Prostate gland (tissue), 2 donors: ENCODE measurements at regions not wholly inside any gene's neighbourhood (a gene's known extent, or its start where the extent isn't known, plus 50 kb on each side); places are given as distances from the start of the nearest gene placed in this dataset.

Experiments
- DNase-seq: peaks from one replicate; pipeline ENCODE4 v3.0.0-alpha.2; 2019; ENCODE audit warnings: low spot score
- H3K27ac ChIP-seq, 2 donors: fragments of 200-600 bp; sonication (generic); 2 replicates each; pipeline ENCODE4 v1.5.1; 2017 to 2019
- H3K27me3 ChIP-seq: fragments of 200-600 bp; sonication (generic); replicated peaks from 2 replicates; pipeline ENCODE4 v1.5.1; 2019; ENCODE audit not compliant: insufficient read depth
- H3K36me3 ChIP-seq, 2 donors: fragments of 200-600 bp; sonication (generic); 1 replicate in 1 of 2; 2 replicates in 1 of 2; pipeline versions ENCODE4 v1.5.1 to v1.8.1; 2017 to 2019
- H3K4me1 ChIP-seq: fragments of 200-600 bp; sonication (generic); replicated peaks from 2 replicates; pipeline ENCODE4 v1.5.1; 2019
- H3K4me3 ChIP-seq, 2 donors: fragments of 200-600 bp; sonication (generic); 2 replicates each; pipeline ENCODE4 v1.5.1; 2017 to 2019
- H3K9me3 ChIP-seq: fragments of 200-600 bp; sonication (generic); 2 replicates; pipeline ENCODE4 v1.5.1; 2017
- POLR2A ChIP-seq: fragments of 450-650 bp; IDR thresholded peaks from one replicate; pipeline ENCODE4 v1.6.1; 2016; ENCODE audit warnings: antibody characterized with exemption, mild to moderate bottlenecking
- POLR2AphosphoS5 ChIP-seq: sonication (generic); formaldehyde crosslinking; IDR thresholded peaks from one replicate; pipeline ENCODE4 v1.6.1; 2017; ENCODE audit warnings: antibody characterized with exemption
- WGBS: methylation state at CpG from one replicate; pipeline ENCODE4 v1.1.5; 2018; 5-methylcytosine and 5-hydroxymethylcytosine counted together
- intact Hi-C: fragments of 100-400 bp; cut with DNase I; formaldehyde crosslinking; loops from one replicate; pipeline ENCODE4 v1.14.2; 2022
- TF ChIP-seq, protein P1 (sequence below), 4 experiments: fragments of 200-600 bp in 2 of 4; fragments of 450-650 bp in 2 of 4; sonication (generic) in 2 of 4; IDR thresholded peaks; 1 replicate in 3 of 4; 2 replicates in 1 of 4; pipeline ENCODE4 v1.5.1; 2016 to 2019; ENCODE audit warnings: antibody characterized with exemption in 4 of 4, mild to moderate bottlenecking in 2 of 4, moderate library complexity in 2 of 4

DNA sequence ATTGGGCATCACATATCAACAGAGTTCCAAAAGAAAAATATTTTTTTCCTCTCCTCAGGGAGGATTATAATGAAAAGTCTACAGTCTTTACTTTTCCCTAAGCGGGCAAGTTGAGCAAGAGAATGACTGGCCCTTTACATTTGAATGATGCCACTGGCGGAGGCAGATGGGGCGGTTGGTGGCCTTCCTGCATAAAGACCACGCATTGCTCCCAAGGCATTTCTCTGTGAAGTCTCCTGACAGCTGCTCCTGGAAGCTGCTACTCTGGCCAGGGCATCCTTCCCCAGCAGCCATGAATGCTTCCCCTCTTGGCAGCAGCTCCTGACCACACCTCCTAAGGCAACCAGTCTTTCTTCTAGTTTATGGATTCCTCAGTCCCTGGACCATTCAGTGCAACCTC lies 161.1 kb upstream of the RRP15 start:
- H3K27ac ChIP-seq: no peak overlapping the region
- WGBS: 43% methylated on average over 4 of the region's 4 CpGs
- TF ChIP-seq POLR2AphosphoS5: no peak
- TF ChIP-seq, protein P1, sequence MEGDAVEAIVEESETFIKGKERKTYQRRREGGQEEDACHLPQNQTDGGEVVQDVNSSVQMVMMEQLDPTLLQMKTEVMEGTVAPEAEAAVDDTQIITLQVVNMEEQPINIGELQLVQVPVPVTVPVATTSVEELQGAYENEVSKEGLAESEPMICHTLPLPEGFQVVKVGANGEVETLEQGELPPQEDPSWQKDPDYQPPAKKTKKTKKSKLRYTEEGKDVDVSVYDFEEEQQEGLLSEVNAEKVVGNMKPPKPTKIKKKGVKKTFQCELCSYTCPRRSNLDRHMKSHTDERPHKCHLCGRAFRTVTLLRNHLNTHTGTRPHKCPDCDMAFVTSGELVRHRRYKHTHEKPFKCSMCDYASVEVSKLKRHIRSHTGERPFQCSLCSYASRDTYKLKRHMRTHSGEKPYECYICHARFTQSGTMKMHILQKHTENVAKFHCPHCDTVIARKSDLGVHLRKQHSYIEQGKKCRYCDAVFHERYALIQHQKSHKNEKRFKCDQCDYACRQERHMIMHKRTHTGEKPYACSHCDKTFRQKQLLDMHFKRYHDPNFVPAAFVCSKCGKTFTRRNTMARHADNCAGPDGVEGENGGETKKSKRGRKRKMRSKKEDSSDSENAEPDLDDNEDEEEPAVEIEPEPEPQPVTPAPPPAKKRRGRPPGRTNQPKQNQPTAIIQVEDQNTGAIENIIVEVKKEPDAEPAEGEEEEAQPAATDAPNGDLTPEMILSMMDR (IDR thresholded peaks at IDR 0.05): no peak
- H3K27me3 ChIP-seq: no peaks in the 10 kb centered on the region
- intact Hi-C loops: no loop called here
- H3K4me1 ChIP-seq: no peaks in the 10 kb centered on the region
- no peaks in the 10 kb centered on the region for H3K9me3 ChIP-seq
- H3K36me3 ChIP-seq: no peaks in the 10 kb centered on the region
- DNase-seq: no peak
- H3K4me3 ChIP-seq: no peak overlapping the region

DNA sequence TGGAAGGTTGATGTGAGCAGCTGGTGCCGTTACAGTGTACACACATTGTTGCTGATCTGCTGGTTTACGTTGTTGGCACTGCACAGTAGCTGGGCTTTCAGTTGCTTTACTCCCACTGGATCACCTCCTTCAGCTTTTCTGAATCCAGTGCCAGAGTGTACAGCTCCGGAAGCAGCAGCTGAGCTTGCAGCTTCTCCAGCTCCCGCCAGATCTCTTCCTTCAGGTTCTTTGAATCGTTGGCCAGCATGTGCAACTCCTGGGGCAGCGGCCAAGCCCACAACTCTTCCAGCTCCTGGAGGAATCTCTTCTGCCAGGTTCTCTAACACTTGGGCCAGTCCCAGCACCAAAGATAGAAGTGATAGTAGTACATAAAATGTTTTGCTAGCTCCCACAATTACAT lies 149.7 kb upstream of the RRP15 start:
- no peaks in the 10 kb centered on the region for H3K36me3 ChIP-seq
- TF ChIP-seq POLR2AphosphoS5 (no peak), POLR2A (no peak)
- TF ChIP-seq, protein P1 (IDR thresholded peaks at IDR 0.05): no peak
- intact Hi-C loops: no loop called here
- 88% methylated on average over 6 of the region's 6 CpGs for WGBS
- H3K9me3 ChIP-seq: no peaks in the 10 kb centered on the region
- H3K4me3 ChIP-seq: no peak overlapping the region
- H3K27ac ChIP-seq: no peak overlapping the region
- no peaks in the 10 kb centered on the region for H3K27me3 ChIP-seq
- DNase-seq: no peak
- H3K4me1 ChIP-seq: no peaks in the 10 kb centered on the region

DNA sequence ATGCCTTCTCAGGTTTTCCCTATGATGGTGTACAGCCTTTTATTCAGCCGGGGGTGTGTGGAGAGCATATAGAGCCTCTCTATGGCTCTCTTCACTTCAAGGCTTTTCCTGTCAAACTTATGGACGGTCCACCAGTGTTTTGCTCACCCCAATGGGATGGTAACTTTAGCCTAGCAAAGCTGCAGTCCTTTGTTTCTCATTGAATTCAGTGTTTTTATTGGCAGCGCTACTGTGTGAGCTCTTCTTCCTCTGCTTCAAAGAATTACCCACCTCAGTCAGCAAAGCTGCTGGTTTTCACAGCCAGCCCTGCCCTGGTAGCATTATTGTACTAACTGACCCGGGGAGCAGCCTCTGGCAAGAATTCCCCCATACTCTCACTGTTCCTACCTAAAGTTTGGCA lies 145.3 kb upstream of the RRP15 start:
- intact Hi-C loops: no loop called here
- Histone ChIP-seq H3K9me3 (no peaks in the 10 kb centered on the region), H3K4me3 (no peak overlapping the region), H3K4me1 (no peaks in the 10 kb centered on the region), H3K27ac (no peak overlapping the region), H3K36me3 (no peaks in the 10 kb centered on the region), H3K27me3 (no peaks in the 10 kb centered on the region)
- no peak for DNase-seq
- TF ChIP-seq, protein P1 (IDR thresholded peaks at IDR 0.05): no peak
- no peak for TF ChIP-seq POLR2A
- TF ChIP-seq POLR2AphosphoS5: no peak
- WGBS: 41% methylated on average over 4 of the region's 4 CpGs

DNA sequence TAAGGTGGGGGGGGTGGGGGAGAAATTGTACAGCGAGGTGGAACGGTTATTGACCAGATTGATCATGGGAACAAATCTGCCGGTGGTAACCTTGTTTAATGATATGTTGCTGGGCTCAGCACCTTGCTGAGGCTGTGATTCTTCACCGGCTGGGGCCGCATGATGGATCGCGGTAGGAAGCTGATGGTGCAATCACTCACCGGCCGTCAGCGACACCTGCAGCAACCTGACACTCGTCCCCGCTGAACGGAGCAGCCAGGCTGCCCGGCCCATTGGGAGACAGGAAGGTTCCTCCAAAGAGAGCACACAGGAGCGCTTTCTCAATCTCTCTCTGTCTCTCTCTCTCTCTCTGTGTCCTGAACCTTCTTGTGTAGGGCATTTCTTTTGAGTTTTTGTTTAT lies 128.5 kb upstream of the RRP15 start:
- no peak for DNase-seq

DNA sequence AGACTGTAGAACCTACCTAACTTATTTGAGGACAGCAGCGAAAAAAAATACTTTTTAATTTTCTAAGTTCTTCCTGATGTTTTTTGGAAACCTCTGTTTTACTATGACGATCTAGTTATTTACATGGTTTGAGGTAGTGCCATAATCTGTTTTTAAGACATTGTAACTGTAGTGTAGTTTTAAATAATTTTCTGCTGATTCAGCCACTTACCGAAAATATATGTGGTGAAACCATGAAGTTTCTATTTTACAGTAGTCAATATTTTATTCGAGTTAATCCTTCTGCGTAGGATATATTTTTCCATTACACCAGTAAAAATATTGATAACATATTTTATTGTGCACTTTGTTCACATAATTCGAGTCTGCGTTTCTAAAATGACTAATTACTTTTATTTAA lies 121.7 kb upstream of the RRP15 start:
- Histone ChIP-seq H3K36me3 (no peaks in the 10 kb centered on the region), H3K9me3 (no peaks in the 10 kb centered on the region), H3K27me3 (no peaks in the 10 kb centered on the region), H3K4me3 (no peak overlapping the region), H3K27ac (no peak overlapping the region), H3K4me1 (no peaks in the 10 kb centered on the region)
- WGBS: 48% methylated on average over 7 of the region's 7 CpGs
- no peak for DNase-seq
- intact Hi-C loops: no loop called here
- no peak for TF ChIP-seq POLR2A
- TF ChIP-seq POLR2AphosphoS5: no peak
- TF ChIP-seq, protein P1 (IDR thresholded peaks at IDR 0.05): no peak

More for the DNA sequence above, 128.5 kb upstream of the RRP15 start:
- intact Hi-C loops: no loop called here
- Histone ChIP-seq H3K27me3 (peaks cover 2% of the 10 kb centered on the region), H3K4me1 (no peaks in the 10 kb centered on the region), H3K4me3 (no peak overlapping the region), H3K9me3 (no peaks in the 10 kb centered on the region), H3K27ac (no peak overlapping the region), H3K36me3 (no peaks in the 10 kb centered on the region)
- TF ChIP-seq POLR2AphosphoS5 (no peak), POLR2A (no peak)
- TF ChIP-seq, protein P1 (IDR thresholded peaks at IDR 0.05): no peak
- WGBS: 5% methylated on average over 15 of the region's 15 CpGs
